DND-41 (cell line): ENCODE measurements at regions not wholly inside any gene's neighbourhood (a gene's known extent, or its start where the extent isn't known, plus 50 kb on each side); places are given as distances from the start of the nearest gene placed in this dataset.

Source experiments
- EZH2 ChIP-seq: IDR thresholded peaks from 3 replicates; pipeline ENCODE4 v1.6.1; 2012; ENCODE audit warnings: borderline replicate concordance, low read depth, mild to moderate bottlenecking, moderate library complexity, low read length, inconsistent platforms; ENCODE audit not compliant: severe bottlenecking
- TF ChIP-seq, protein P1 (sequence below): IDR thresholded peaks from 2 replicates; pipeline ENCODE4 v1.5.1; 2012; ENCODE audit warnings: borderline replicate concordance, low read length, moderate library complexity, mild to moderate bottlenecking; ENCODE audit not compliant: poor library complexity, severe bottlenecking; ENCODE audit errors: extremely low read depth

DNA sequence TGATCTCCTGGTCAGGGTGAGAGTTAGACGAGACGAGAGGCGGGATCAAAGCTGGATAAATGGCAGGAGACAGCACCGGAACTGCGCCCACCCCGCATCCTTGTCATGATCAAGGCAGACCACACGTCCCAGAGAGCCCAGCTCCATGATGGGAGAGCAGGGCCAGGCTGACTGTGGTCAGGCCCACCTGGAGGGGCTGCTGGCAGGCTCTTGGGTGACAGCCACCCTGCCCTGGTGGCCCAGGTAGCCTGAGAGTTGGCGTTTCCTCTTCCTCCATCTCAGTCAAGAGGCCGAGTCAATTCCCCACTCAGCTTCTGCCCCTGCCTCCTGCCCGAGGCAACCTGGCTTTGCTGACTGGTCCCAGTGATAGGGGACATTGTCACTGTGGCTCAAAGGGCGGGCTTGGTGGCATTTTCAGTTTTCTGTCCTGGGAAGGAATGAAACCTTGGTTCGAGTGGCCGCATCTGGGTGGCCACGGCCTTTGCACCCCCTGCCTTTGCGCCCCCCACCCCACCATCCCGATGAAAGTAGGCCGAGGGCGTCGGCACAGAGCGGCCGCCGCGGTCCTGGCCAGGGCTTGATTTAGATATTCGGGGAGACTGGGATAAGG, 60.8 kb upstream of the PPARA start:
- TF ChIP-seq, protein P1, sequence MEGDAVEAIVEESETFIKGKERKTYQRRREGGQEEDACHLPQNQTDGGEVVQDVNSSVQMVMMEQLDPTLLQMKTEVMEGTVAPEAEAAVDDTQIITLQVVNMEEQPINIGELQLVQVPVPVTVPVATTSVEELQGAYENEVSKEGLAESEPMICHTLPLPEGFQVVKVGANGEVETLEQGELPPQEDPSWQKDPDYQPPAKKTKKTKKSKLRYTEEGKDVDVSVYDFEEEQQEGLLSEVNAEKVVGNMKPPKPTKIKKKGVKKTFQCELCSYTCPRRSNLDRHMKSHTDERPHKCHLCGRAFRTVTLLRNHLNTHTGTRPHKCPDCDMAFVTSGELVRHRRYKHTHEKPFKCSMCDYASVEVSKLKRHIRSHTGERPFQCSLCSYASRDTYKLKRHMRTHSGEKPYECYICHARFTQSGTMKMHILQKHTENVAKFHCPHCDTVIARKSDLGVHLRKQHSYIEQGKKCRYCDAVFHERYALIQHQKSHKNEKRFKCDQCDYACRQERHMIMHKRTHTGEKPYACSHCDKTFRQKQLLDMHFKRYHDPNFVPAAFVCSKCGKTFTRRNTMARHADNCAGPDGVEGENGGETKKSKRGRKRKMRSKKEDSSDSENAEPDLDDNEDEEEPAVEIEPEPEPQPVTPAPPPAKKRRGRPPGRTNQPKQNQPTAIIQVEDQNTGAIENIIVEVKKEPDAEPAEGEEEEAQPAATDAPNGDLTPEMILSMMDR: no peak
- no peak for TF ChIP-seq EZH2
